DMS53 treated with DMSO at 0.1 percent for 48 hours (cell line): ENCODE measurements at regions not wholly inside any gene's neighbourhood (a gene's known extent, or its start where the extent isn't known, plus 50 kb on each side); places are given as distances from the start of the nearest gene placed in this dataset.

Experiments
- DNase-seq: peaks from one replicate; lab custom pipeline; 2025; ENCODE audit not compliant: unreplicated experiment; lab: John Stamatoyannopoulos, UW

DNA sequence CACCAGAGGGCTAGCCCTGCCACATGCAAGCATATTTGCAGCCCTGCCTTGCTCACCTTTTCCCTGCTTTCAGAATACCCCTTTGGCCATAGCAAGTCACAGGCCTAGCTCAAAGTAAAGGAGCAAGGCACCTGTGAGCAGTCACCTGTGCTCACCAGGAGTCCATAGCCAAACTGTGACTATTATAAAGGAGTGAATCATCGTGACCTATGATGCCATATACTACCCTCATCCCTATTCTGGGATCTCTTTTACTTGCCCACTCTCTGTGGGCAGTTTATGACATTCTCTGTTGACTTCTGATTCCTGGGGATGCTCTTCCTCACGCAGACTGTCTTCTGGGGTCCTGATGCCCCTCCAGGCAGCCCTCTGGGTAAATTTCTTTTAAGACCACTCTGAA is 200.5 kb upstream of the NLRP1 start:
- DNase-seq, result no peak

DNA sequence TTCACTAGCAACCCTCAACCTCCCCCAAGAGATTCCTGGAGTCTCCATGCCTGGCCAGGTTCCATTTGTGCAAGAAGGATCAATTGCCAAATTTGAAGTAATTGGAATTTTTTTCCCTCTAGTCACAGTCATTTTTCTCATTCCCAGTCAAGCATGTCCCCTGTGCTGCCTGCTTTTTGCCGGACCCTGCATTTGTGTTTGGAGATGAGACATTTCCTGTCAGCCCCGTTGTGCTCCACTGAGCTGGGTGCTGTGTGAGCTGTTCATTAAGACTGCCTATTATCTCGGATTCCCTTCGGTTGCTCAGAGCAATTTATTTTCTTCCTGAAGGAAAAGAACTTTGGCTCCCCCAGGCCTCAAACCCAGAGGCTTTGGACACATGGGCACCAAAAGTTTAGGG is 201.0 kb upstream of the NLRP1 start:
- no peak for DNase-seq

DNA sequence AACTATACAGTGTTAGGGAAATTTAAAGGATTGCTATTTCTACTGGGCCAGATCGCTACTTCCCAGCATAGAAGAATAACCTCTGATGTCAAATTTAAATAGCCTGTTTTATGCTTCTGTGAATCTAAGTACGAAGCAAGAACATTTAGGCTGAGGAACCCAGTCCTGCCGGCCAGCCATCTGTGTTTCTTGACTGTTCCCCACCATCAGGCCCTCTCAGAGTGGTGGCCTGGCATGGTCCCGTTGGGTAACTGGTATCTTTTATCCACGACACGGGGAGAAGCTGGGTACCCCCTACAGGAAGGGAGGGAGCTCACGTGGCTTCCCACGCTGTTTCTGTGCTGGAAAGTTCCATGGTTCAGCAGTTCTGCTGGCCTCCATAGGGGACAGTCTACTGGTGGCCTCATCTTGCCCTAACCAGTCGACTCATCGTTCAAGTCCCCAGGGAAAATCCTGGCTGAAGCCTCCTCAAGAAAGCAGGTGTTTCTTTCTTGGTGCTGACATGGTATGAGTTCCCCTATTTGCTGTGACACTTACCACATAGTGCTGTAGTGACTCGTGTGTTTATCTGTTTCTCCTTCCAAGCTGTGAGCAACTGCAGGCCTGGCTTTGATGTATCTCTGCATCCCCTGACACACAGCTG is 201.7 kb upstream of the NLRP1 start:
- DNase-seq, result no peak

GRCh38 chr17:5786510-5786875 is 202.2 kb upstream of the NLRP1 start:
- no peak for DNase-seq

DNA sequence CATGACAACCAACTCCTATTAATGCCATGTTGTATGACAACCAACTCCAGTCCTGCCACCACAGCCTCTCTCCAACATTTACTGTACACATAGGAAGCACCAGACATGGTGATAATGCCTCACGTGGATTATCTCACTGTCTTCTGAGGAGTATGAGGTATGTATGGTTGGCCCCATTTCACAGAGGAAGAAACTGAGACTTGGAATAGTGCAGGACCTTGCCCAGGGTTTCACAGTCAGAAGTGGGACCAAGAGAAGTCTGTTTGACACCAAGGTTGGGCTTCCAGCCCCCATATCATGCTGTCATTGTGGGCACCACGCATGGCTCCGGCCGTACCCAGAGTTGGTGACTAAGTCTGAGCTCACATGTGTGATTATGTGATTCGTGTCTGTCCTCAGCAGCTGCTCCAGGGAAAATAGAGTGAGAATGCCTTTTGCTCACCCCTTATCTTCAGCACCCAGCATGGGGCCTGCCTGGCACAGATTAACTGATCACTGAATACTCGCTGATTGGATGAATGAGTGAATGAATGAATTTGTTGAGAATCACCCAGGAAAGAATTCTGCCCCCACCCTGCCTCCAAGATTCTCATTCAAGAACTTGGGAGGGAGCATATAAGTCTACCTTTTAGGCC is 204.1 kb upstream of the NLRP1 start:
- no peak for DNase-seq

DNA sequence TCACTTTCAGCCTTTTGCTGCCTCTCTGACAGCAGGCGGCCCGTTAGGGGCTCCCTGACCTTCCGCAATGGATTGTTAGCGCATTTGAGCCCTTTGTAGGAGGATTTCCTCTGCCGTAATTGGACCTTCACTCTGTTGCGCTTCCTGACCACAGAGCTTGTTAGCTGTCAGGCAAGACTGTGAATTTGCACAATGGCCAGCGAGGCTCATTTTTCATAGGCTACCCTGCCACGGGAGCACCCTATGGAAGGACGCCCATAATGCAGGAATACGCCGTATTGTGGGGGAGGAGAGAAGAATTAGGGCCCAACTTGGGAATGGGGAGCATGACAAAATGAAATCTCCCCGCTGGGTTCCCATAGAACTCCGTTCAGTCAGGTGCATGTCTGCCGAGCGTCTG is 205.2 kb upstream of the NLRP1 start:
- DNase-seq, result no peak

DNA sequence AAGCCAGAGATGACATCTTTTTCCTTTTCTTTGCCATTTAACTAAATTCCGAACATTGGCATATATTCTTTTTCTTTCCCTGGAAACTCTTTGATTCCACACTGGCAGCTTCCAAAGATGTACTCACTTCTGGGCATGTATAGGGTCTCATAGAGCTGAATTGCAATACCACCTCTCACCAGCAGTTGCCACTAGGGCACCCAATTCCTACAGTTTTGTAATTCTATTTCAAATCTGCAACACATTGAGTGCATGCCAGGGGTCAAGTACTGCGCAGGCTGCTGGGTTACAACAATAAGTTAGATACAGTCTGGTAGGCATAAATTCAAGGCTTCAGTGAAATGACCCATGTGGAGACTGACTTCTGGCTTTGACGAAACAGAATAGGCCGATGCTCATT is 208.8 kb upstream of the NLRP1 start:
- DNase-seq, result no peak

DNA sequence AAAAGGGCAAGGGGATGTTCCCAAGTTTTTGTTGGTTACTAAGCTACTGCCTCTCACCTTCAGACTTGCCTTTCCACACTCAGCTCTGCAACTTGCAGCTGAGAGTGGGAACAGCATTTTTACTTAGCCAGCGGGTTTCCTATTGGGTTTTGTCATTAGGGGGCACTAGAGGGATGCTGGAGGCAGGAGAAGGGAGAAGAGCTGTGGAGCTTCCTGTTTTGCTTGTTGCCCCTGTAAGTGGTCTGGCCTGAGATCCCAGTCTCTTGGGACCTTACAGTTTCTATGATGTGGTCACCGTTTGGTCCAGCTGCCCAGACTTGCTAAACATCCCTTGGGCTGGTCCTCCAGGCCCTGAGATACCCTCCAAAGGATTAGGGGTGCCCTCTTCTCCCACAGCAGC is 209.6 kb upstream of the NLRP1 start:
- no peak for DNase-seq

GRCh38 chr17:5794385-5794784 is 210.1 kb upstream of the NLRP1 start:
- no peak for DNase-seq

DNA sequence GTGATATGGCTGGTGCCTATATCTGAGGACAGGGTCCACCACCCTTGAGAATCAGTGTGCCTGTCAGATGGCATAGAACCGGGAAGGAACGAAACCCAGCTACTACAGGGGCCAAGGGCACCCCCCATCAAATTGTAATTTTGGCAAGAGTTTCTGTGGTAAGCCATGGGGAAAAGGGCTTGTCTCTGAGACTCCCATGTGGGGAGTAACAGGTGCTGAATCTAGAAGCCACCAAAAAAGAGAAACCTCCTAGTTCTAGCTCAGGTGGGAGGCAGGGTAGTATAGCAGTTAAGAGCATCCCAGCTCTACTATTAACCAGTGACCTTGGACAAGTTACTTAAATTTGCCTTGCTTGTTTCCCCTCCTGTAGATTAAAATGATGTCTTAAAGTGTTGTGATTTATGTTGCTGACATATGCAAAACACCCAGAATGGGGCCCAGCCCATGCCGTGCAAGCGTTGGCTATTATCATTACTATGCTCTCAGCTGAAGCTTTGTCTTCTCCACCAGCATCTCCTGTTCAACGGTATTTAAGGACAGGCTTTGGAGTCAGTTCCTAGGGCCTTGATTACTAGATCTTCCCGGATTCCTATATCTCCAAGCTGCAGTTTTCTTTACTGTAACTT is 210.7 kb upstream of the NLRP1 start:
- no peak for DNase-seq

DNA sequence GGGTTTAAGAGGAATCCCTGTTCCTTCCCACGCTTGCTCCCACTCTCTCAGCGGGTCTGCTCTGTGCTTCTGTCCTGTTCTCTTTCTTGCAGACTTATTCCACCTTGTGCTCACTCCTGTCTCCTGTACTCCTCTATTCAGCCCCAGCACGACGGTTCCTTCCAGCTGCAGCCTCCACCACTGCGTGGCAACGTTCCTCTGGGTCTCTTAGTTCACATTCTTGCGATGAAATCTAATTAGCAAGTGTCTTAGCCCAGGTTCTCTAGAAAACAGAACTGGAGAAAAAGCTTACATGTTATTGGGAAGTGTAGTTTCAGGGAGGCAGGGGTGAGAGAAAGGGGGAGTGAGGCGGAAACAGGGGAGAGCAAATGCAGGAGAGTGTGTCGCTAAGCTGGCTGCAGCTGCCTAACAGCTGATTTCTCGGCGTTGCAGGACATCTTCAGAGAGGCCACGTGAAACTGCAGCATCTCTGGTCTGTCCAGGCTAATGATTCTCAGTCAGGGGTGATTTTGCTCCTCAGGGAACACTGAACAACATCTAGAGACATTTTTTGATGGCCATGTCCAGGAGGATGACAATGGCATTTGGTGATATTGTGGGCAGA is 213.2 kb upstream of the NLRP1 start:
- no peak for DNase-seq

DNA sequence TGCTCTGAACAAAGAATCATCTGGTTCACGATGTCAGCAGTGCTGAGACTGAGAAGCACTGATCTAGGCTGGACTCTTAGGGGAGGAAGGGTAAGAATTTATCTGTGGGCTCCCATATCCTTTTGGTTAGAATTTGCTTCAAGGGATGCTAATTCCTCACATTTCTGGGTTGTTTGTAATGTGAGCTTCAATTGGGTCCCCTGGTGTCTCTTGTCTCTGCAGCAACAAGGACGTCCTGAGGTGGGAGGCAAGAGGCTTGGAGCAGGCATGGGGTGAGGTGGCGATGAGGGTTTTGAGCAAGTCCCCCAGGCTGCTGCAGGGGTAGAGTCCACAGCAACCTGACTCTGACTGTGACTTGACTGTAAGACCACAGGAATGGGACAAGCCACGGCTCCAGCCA is 213.8 kb upstream of the NLRP1 start:
- no peak for DNase-seq

DNA sequence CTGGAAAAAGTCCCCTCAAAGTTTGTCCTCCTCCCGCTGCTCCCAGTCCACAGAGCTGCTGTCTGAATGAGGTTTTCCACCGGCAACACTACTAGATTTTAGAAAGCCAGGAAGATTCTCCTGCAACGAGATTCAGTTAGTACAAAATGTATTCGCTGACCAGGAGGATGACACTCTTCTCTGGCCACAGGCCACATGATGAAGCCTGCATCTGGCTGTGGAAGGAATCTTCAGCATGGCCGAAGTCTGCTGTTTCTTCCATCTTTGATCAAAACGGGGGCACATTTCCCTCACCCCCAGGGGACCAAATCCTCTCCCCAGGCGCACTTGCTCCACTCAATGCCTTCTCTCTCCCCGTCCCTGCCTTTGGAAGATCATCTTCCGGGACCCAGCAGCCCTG is 215.8 kb upstream of the NLRP1 start:
- no peak for DNase-seq

DNA sequence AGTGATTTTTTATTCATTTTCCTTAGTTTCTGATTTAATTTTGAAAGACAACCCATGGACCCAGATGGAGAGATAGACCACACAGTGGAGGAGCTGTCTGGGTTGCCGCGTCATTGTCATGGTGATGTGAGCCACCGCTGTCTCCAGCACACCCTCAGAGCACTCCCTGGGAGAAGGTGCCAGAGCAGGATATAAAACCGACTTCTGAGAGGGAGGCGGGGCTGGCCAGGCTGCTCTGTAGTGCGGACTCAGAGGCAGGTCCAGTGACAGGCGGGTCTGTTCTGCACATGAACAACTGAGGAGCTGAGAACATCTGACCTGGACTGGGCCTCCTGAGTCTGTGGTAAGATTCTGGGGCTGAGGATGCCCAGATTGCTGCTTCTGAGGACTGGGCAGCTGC is 216.3 kb upstream of the NLRP1 start:
- no peak for DNase-seq

- no peak for DNase-seq
Observed at GRCh38 chr17:5804251-5804650, 219.9 kb upstream of the NLRP1 start.

DNA sequence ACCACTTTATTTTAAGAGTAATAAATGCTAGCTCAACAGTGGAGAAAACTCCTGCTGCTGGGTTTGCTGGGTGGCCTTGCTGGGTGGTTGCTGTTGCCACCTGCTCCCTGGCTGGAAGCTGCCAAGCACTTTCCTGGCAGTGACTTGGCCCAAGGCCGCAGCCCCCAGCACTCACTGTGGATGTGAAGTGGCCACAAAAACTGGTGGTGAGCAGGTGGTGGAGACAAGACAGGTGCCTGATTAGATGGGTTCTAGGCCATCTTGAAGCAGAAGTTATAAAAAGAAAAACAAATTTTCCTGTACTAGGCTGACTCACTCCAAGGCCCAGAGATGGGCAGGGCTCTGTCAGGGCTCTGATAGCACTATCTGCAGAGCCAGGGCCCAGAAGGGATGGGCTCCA is 224.7 kb upstream of the NLRP1 start:
- no peak for DNase-seq

DNA sequence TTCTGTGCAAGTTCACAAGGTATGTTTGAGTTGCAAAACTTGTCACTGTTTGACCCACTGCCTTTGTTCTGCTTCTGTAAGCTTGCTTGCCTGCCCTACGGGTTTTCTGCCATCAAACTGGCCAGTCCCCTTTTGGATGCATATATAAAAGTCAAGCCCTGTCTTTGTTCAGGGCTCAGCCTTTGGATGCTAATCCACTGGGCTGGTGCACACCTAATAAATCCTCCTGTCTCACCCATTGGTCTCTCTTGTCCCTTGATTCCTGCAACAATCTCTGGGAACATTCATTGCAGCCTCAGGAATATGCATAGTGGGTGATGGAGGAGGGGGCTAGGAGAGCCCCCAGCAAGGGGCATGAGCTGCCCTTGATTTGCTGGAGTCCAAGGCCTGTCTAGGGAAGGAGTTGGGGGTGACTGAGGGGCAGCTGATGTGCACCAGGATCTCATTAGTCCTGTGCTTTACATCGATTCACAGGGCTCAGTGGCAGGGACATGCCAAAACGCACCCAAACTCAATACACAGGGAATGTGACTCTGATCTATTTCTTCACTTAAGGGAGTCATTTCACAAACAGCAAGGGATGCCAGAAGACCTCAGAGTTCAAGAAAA is 225.4 kb upstream of the NLRP1 start:
- no peak for DNase-seq

- no peak for DNase-seq
Observed at GRCh38 chr17:5812590-5812989, 228.3 kb upstream of the NLRP1 start.

GRCh38 chr17:5813357-5813756 is 229.0 kb upstream of the NLRP1 start:
- DNase-seq, result no peak

GRCh38 chr17:5815396-5815795 is 231.1 kb upstream of the NLRP1 start:
- DNase-seq, result no peak

GRCh38 chr17:5816491-5817070 is 232.3 kb upstream of the NLRP1 start:
- no peak for DNase-seq
